ENCODE measurements at regions not wholly inside any gene's neighbourhood (a gene's known extent, or its start where the extent isn't known, plus 50 kb on each side); places are given as distances from the start of the nearest gene placed in this dataset.

GRCh38 chr1:199172171-199173124 is 533.6 kb downstream of the PTPRC start:
- no peak overlapping the region for H3K27ac ChIP-seq (replicated peaks)
- no peak for DNase-seq (ENCODE audit: low read depth in 1 of 2, low spot score in 1 of 2)
- H3K4me3 ChIP-seq (replicated peaks; ENCODE audit: insufficient read depth, low read length): no peak overlapping the region
- TF ChIP-seq SPI1 (IDR thresholded peaks at IDR 0.05; ENCODE audit: borderline replicate concordance, low read depth) (no peak), REST (IDR thresholded peaks at IDR 0.05; ENCODE audit: insufficient replicate concordance, low read depth) (no peak), GABPA (IDR thresholded peaks at IDR 0.05; ENCODE audit: low read depth) (no peak), POLR2AphosphoS5 (IDR thresholded peaks at IDR 0.05; ENCODE audit: low read depth) (no peak), CTCF (IDR thresholded peaks at IDR 0.05; ENCODE audit: insufficient read depth, low read length) (no peak)
- H3K27me3 ChIP-seq (ENCODE audit: insufficient read depth, poor library complexity, severe bottlenecking): no peaks in the 10 kb centered on the region

- no peak for DNase-seq (ENCODE audit: low read depth in 1 of 2, low spot score in 1 of 2)
- no peak for TF ChIP-seq POLR2AphosphoS5 (IDR thresholded peaks at IDR 0.05; ENCODE audit: low read depth)
- no peak for TF ChIP-seq REST (IDR thresholded peaks at IDR 0.05; ENCODE audit: insufficient replicate concordance, low read depth)
- TF ChIP-seq GABPA (IDR thresholded peaks at IDR 0.05; ENCODE audit: low read depth): no peak
- TF ChIP-seq CTCF (IDR thresholded peaks at IDR 0.05; ENCODE audit: insufficient read depth, low read length): no peak
- no peak for TF ChIP-seq SPI1 (IDR thresholded peaks at IDR 0.05; ENCODE audit: borderline replicate concordance, low read depth)
- Histone ChIP-seq H3K27ac (replicated peaks) (no peak overlapping the region), H3K4me3 (replicated peaks; ENCODE audit: insufficient read depth, low read length) (no peak overlapping the region), H3K27me3 (ENCODE audit: insufficient read depth, poor library complexity, severe bottlenecking) (no peaks in the 10 kb centered on the region)
Measured at GRCh38 chr1:199173356-199173755, 534.5 kb downstream of the PTPRC start.

GRCh38 chr1:199174336-199174735 is 535.5 kb downstream of the PTPRC start:
- H3K27me3 ChIP-seq (ENCODE audit: insufficient read depth, poor library complexity, severe bottlenecking): no peaks in the 10 kb centered on the region
- DNase-seq (ENCODE audit: low read depth in 1 of 2, low spot score in 1 of 2): no peak
- H3K4me3 ChIP-seq (replicated peaks; ENCODE audit: insufficient read depth, low read length): no peak overlapping the region
- TF ChIP-seq REST (IDR thresholded peaks at IDR 0.05; ENCODE audit: insufficient replicate concordance, low read depth) (no peak), GABPA (IDR thresholded peaks at IDR 0.05; ENCODE audit: low read depth) (no peak)
- no peak overlapping the region for H3K27ac ChIP-seq (replicated peaks)

All from HL-60 (cell line).